HG03139 (cell line): ENCODE measurements at regions not wholly inside any gene's neighbourhood (a gene's known extent, or its start where the extent isn't known, plus 50 kb on each side); places are given as distances from the start of the nearest gene placed in this dataset.

Experiments used
- ATAC-seq: cut with Tn5 transposase; IDR thresholded peaks from one replicate; pipeline ENCODE4 v1.9.1; 2021; ENCODE audit not compliant: unreplicated experiment

- ATAC-seq = no peak
Measured at GRCh38 chr16:66289986-66290385, 76.5 kb upstream of the CDH5 start.

- ATAC-seq = no peak
Measured at GRCh38 chr16:66289051-66289680, 77.3 kb upstream of the CDH5 start.

GRCh38 chr16:66287926-66288325 is 78.6 kb upstream of the CDH5 start:
- ATAC-seq = no peak

GRCh38 chr16:66287416-66287815 is 79.1 kb upstream of the CDH5 start:
- no peak for ATAC-seq

- ATAC-seq = no peak
Measured at GRCh38 chr16:66286527-66286926, 80.0 kb upstream of the CDH5 start.

- ATAC-seq = no peak
Measured at GRCh38 chr16:66278604-66279262, 87.8 kb upstream of the CDH5 start.

GRCh38 chr16:66278111-66278531 is 88.4 kb upstream of the CDH5 start:
- ATAC-seq = no peak

- ATAC-seq = no peak
Measured at GRCh38 chr16:66277311-66278070, 89.0 kb upstream of the CDH5 start.

GRCh38 chr16:66275775-66276428 is 90.6 kb upstream of the CDH5 start:
- no peak for ATAC-seq

GRCh38 chr16:66274335-66275110 is 92.0 kb upstream of the CDH5 start:
- ATAC-seq = no peak

- no peak for ATAC-seq
Measured at GRCh38 chr16:66273644-66274334, 92.7 kb upstream of the CDH5 start.

GRCh38 chr16:66273053-66273452 is 93.4 kb upstream of the CDH5 start:
- no peak for ATAC-seq

- no peak for ATAC-seq
Measured at GRCh38 chr16:66272461-66272860, 94.0 kb upstream of the CDH5 start.

GRCh38 chr16:66271074-66272060 is 95.1 kb upstream of the CDH5 start:
- no peak for ATAC-seq

- ATAC-seq = peak; percentile 69
Measured at GRCh38 chr16:66270333-66270927, 96.1 kb upstream of the CDH5 start.

- ATAC-seq = no peak
Measured at GRCh38 chr16:66269617-66270332, 96.7 kb upstream of the CDH5 start.

- ATAC-seq = no peak
Measured at GRCh38 chr16:66267292-66268014, 99.0 kb upstream of the CDH5 start.
